ENCODE measurements at regions not wholly inside any gene's neighbourhood (a gene's known extent, or its start where the extent isn't known, plus 50 kb on each side); places are given as distances from the start of the nearest gene placed in this dataset.

- H3K27ac ChIP-seq, result no peak overlapping the region
- peaks cover 4% of the 10 kb centered on the region for H3K4me1 ChIP-seq
- intact Hi-C loops (cut with DNase I), result no loop called here
- peaks cover 0 to 10% (median 0%) of the 10 kb centered on the region in 3 donors for H3K9me3 ChIP-seq
- no peak overlapping the region for H3K4me3 ChIP-seq
- H3K27me3 ChIP-seq, result no peaks in the 10 kb centered on the region
- 85 to 91% methylated on average over 23 to 25 of the region's 25 CpGs for WGBS, 2 donors
- DNase-seq (no peak), ATAC-seq (no peak)
- no peak for TF ChIP-seq POLR2A (IDR thresholded peaks at IDR 0.05)
- TF ChIP-seq CTCF (IDR thresholded peaks at IDR 0.05), result no peak
- H3K36me3 ChIP-seq (replicated peaks in 1 of 2; ENCODE audit: insufficient read depth in 1 of 2, low read depth in 2 of 2), result no peaks in the 10 kb centered on the region
Measured at GRCh38 chr7:3240826-3241430, 60.1 kb upstream of the SDK1 start.

- no peak for DNase-seq
Measured at GRCh38 chr7:3241686-3242258, 59.3 kb upstream of the SDK1 start.

GRCh38 chr7:3242398-3242972 is 58.6 kb upstream of the SDK1 start:
- Histone ChIP-seq H3K36me3 (replicated peaks in 1 of 2; ENCODE audit: insufficient read depth in 1 of 2, low read depth in 2 of 2) (no peaks in the 10 kb centered on the region), H3K4me3 (no peak overlapping the region), H3K9me3 (no peaks in the 10 kb centered on the region), H3K27me3 (no peaks in the 10 kb centered on the region), H3K4me1 (peaks cover 4% of the 10 kb centered on the region), H3K27ac (no peak overlapping the region)
- ATAC-seq, result no peak
- intact Hi-C loops (cut with DNase I), result no loop called here
- no peak for TF ChIP-seq CTCF (IDR thresholded peaks at IDR 0.05)
- no peak for TF ChIP-seq POLR2A (IDR thresholded peaks at IDR 0.05)
- DNase-seq, result no peak
- 83 to 92% methylated on average over 2 of the region's 2 CpGs for WGBS, 2 donors

More at GRCh38 chr7:3241686-3242258, 59.3 kb upstream of the SDK1 start:
- TF ChIP-seq CTCF (IDR thresholded peaks at IDR 0.05), result no peak
- TF ChIP-seq POLR2A (IDR thresholded peaks at IDR 0.05), result no peak
- Histone ChIP-seq H3K27me3 (no peaks in the 10 kb centered on the region), H3K36me3 (replicated peaks in 1 of 2; ENCODE audit: insufficient read depth in 1 of 2, low read depth in 2 of 2) (no peaks in the 10 kb centered on the region), H3K4me1 (peaks cover 4% of the 10 kb centered on the region), H3K27ac (no peak overlapping the region), H3K9me3 (peaks cover 0 to 2% (median 0%) of the 10 kb centered on the region in 3 donors), H3K4me3 (no peak overlapping the region)
- WGBS, 2 donors, result 79 to 86% methylated on average over 6 of the region's 6 CpGs
- intact Hi-C loops (cut with DNase I), result no loop called here
- ATAC-seq, result no peak

- H3K4me1 ChIP-seq, result peaks cover 4% of the 10 kb centered on the region
- DNase-seq (no peak), ATAC-seq (no peak)
- no peak overlapping the region for H3K4me3 ChIP-seq
- no peak overlapping the region for H3K27ac ChIP-seq
- WGBS, 2 donors, result 79 to 80% methylated on average over 5 of the region's 5 CpGs
- H3K27me3 ChIP-seq, result no peaks in the 10 kb centered on the region
- TF ChIP-seq POLR2A (IDR thresholded peaks at IDR 0.05) (no peak), CTCF (IDR thresholded peaks at IDR 0.05) (no peak)
- intact Hi-C loops (cut with DNase I), result no loop called here
- H3K9me3 ChIP-seq, result no peaks in the 10 kb centered on the region
- H3K36me3 ChIP-seq (replicated peaks in 1 of 2; ENCODE audit: insufficient read depth in 1 of 2, low read depth in 2 of 2), result no peaks in the 10 kb centered on the region
Measured at GRCh38 chr7:3243256-3243655, 57.8 kb upstream of the SDK1 start.
